Body of pancreas (tissue), 4 donors: ENCODE measurements at regions not wholly inside any gene's neighbourhood (a gene's known extent, or its start where the extent isn't known, plus 50 kb on each side); places are given as distances from the start of the nearest gene placed in this dataset.

Source experiments
- ATAC-seq: fragments of 150-250 bp; one replicate; pipeline ENCODE4 v1.9.1; 2016
- DNase-seq, 4 donors: peaks; one replicate each; pipeline ENCODE4 v3.0.0-alpha.2; 2019
- H3K27ac ChIP-seq, 4 donors: fragments of 200-600 bp; sonication (generic); 1 replicate in 3 of 4; 2 replicates in 1 of 4; pipeline versions ENCODE4 v1.5.1 to v1.6.1; 2016 to 2019; ENCODE audit warnings: mild to moderate bottlenecking in 1 of 4, mixed read lengths in 1 of 4, moderate library complexity in 1 of 4
- H3K27me3 ChIP-seq, 2 donors: fragments of 200-600 bp; sonication (generic); one replicate each; pipeline ENCODE4 v1.6.0; 2016; ENCODE audit warnings: mild to moderate bottlenecking in 1 of 2
- H3K36me3 ChIP-seq, 2 donors: fragments of 200-600 bp; sonication (generic); replicated peaks in 1 of 2; 2 replicates each; pipeline ENCODE4 v1.5.1; 2016; ENCODE audit warnings: low read depth in 2 of 2; ENCODE audit not compliant: insufficient read depth in 1 of 2
- H3K4me1 ChIP-seq: fragments of 200-600 bp; sonication (generic); one replicate; pipeline ENCODE4 v1.6.0; 2016
- H3K4me3 ChIP-seq, 2 donors: fragments of 200-600 bp; sonication (generic); 1 replicate in 1 of 2; 2 replicates in 1 of 2; pipeline ENCODE4 v1.5.1; 2016 to 2019
- H3K9me3 ChIP-seq, 3 donors: fragments of 200-600 bp; sonication (generic); 1 replicate in 2 of 3; 2 replicates in 1 of 3; pipeline ENCODE4 v1.5.1; 2016
- POLR2A ChIP-seq, 3 donors: fragments of 450-650 bp; IDR thresholded peaks; one replicate each; pipeline ENCODE4 v1.6.1; 2016; ENCODE audit warnings: antibody characterized with exemption in 3 of 3, mild to moderate bottlenecking in 2 of 3
- WGBS, 2 donors: methylation state at CpG; one replicate each; pipeline ENCODE4 v1.1.5; 2017; 5-methylcytosine and 5-hydroxymethylcytosine counted together
- intact Hi-C: fragments of 100-400 bp; cut with DNase I; formaldehyde crosslinking; loops from one replicate; pipeline ENCODE4 v1.15.1; 2023
- TF ChIP-seq, protein P1 (sequence below), 7 experiments: fragments of 450-650 bp in 4 of 7; fragments of 200-600 bp in 3 of 7; sonication (generic) in 3 of 7; IDR thresholded peaks; one replicate each; pipeline ENCODE4 v1.5.1; 2016 to 2019; ENCODE audit warnings: antibody characterized with exemption in 7 of 7

GRCh38 chr14:51491036-51491545 lies 160.6 kb upstream of the FRMD6 start:
- intact Hi-C loops: no loop called here
- no peak for DNase-seq

DNA sequence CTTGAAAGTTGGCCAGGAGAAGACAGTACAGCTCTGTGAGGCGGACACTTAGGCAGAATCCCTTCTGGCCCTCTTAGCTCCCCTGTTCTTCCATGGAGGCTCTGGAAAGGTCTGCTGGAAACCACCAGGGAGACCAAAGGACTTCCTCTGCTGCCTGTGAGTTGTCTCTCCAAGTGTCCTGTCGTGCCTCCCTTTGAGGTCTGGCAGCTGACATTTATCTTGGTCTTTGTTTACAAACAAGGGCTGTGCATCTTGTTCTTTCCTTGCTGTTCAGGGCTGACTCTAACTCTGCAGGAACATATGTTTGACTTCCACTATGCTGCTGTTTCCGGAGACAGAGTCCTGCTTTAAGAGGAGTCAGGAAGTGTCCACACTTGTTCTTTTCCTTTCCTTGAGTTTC lies 159.9 kb upstream of the FRMD6 start:
- H3K4me3 ChIP-seq: no peak overlapping the region
- H3K27me3 ChIP-seq: no peaks in the 10 kb centered on the region
- no peak overlapping the region for H3K27ac ChIP-seq
- ATAC-seq: no peak
- DNase-seq: no peak
- WGBS, 2 donors: 53 to 56% methylated on average over 3 of the region's 3 CpGs
- no peaks in the 10 kb centered on the region for H3K4me1 ChIP-seq
- no peak for TF ChIP-seq POLR2A (IDR thresholded peaks at IDR 0.05)
- TF ChIP-seq, protein P1, sequence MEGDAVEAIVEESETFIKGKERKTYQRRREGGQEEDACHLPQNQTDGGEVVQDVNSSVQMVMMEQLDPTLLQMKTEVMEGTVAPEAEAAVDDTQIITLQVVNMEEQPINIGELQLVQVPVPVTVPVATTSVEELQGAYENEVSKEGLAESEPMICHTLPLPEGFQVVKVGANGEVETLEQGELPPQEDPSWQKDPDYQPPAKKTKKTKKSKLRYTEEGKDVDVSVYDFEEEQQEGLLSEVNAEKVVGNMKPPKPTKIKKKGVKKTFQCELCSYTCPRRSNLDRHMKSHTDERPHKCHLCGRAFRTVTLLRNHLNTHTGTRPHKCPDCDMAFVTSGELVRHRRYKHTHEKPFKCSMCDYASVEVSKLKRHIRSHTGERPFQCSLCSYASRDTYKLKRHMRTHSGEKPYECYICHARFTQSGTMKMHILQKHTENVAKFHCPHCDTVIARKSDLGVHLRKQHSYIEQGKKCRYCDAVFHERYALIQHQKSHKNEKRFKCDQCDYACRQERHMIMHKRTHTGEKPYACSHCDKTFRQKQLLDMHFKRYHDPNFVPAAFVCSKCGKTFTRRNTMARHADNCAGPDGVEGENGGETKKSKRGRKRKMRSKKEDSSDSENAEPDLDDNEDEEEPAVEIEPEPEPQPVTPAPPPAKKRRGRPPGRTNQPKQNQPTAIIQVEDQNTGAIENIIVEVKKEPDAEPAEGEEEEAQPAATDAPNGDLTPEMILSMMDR (IDR thresholded peaks at IDR 0.05): no peak
- no peaks in the 10 kb centered on the region for H3K36me3 ChIP-seq
- peaks cover 0 to 3% (median 0%) of the 10 kb centered on the region in 3 donors for H3K9me3 ChIP-seq
- intact Hi-C loops: no loop called here

More at GRCh38 chr14:51491036-51491545, 160.6 kb upstream of the FRMD6 start:
- Histone ChIP-seq H3K9me3 (no peaks in the 10 kb centered on the region), H3K4me3 (no peak overlapping the region), H3K4me1 (no peaks in the 10 kb centered on the region), H3K27me3 (no peaks in the 10 kb centered on the region), H3K36me3 (no peaks in the 10 kb centered on the region), H3K27ac (no peak overlapping the region)
- WGBS, 2 donors: 69 to 81% methylated on average over 3 of the region's 3 CpGs
- no peak for TF ChIP-seq POLR2A (IDR thresholded peaks at IDR 0.05)
- TF ChIP-seq, protein P1 (IDR thresholded peaks at IDR 0.05): no peak
- no peak for ATAC-seq

DNA sequence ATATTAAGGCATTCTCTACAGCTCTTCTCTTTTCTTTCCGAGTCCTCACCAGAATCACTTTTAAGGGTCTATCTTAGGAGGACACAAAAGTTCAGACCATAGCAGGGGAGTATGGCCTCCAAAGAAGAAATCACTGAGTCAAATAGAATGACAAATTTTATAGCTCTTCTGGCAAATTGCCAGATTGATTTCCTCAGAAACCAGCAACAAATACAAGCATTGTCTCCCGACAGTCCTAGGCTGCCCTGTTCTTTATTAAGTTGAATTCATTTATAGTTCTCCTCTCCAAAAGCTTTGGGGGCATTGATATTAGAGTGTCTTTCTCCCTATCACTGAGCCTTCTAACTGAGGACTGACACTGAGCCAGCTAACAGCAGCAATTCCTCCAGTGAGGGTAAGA lies 156.4 kb upstream of the FRMD6 start:
- Histone ChIP-seq H3K36me3 (no peaks in the 10 kb centered on the region), H3K4me3 (no peak overlapping the region), H3K27ac (no peak overlapping the region), H3K27me3 (no peaks in the 10 kb centered on the region), H3K9me3 (peaks cover 0 to 4% (median 0%) of the 10 kb centered on the region in 3 donors), H3K4me1 (no peaks in the 10 kb centered on the region)
- 64 to 65% methylated on average over 2 of the region's 2 CpGs for WGBS, 2 donors
- intact Hi-C loops: no loop called here
- no peak for ATAC-seq
- no peak for TF ChIP-seq POLR2A (IDR thresholded peaks at IDR 0.05)
- no peak for DNase-seq

DNA sequence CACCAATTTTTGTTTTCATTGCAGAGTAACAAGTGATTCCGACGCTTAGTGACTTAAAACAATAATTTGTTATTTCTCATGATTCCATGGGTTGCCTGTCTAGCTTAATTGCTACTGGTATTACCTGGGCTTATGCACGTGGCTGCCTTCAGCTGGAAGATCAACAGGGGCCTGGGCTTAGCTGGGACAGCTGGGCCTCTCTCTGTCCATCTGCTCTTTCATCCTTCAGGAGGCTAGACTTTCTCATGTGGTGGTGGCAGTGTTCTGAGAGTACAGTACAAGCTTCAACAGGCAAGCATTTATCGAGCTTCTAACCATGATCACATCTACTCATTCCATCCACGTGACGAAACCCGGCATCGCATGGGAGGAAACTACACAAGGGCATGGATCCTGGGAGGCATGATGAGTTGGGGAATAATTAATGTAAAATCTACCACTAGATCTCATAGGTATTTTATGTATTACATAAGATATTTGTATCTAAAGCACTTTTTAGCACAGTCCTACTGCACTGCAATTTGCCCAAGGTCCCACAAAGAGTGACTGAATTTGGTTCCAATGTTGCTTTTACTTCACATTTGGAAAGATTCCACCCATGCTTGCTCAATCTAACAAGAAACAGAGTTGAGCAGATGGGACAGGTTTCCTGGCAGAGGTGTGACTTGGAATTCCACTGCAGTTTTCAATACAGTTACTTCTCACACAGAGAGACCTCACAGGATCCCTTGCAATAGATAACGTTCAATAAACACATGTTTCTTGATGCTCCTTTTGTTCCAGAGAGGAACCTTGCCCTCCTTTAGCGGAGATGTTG lies 153.1 kb upstream of the FRMD6 start:
- H3K9me3 ChIP-seq: peaks cover 0 to 4% (median 0%) of the 10 kb centered on the region in 3 donors
- H3K4me1 ChIP-seq: no peaks in the 10 kb centered on the region
- no peak overlapping the region for H3K4me3 ChIP-seq
- DNase-seq: no peak
- 74 to 79% methylated on average over 10 of the region's 10 CpGs for WGBS, 2 donors
- no peaks in the 10 kb centered on the region for H3K27me3 ChIP-seq
- no peak for TF ChIP-seq POLR2A (IDR thresholded peaks at IDR 0.05)
- TF ChIP-seq, protein P1 (IDR thresholded peaks at IDR 0.05): no peak
- H3K36me3 ChIP-seq: no peaks in the 10 kb centered on the region
- H3K27ac ChIP-seq: no peak overlapping the region
- intact Hi-C loops: no loop called here
- no peak for ATAC-seq

DNA sequence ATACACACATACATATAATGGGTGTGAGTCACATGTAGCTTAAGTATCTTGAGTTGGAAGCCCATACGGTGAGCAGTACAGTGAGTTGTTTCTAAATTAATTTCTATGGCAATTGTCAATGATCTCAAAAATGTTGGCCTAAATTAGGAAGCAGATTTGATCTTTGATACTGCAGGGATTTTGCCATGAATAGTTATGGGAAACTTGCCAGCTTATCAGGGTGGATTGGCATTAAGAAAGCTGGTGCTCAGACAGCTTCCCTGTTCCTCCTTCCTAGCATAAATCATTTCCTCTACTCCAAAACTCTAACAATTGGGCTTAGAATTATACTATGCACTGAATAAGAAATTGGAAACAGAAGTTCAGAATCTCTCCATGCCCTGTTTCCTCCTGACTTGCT lies 150.9 kb upstream of the FRMD6 start:
- ATAC-seq (no peak), DNase-seq (no peak)
- intact Hi-C loops: no loop called here
- WGBS, 2 donors: 39 to 60% methylated on average over 1 of the region's 1 CpG
- peaks cover 0 to 4% (median 0%) of the 10 kb centered on the region in 3 donors for H3K9me3 ChIP-seq
- TF ChIP-seq, protein P1 (IDR thresholded peaks at IDR 0.05): no peak
- H3K27ac ChIP-seq: no peak overlapping the region
- H3K4me3 ChIP-seq: no peak overlapping the region
- no peaks in the 10 kb centered on the region for H3K4me1 ChIP-seq
- no peaks in the 10 kb centered on the region for H3K36me3 ChIP-seq
- no peaks in the 10 kb centered on the region for H3K27me3 ChIP-seq
